ENCODE measurements at regions not wholly inside any gene's neighbourhood (a gene's known extent, or its start where the extent isn't known, plus 50 kb on each side); places are given as distances from the start of the nearest gene placed in this dataset.

- Histone ChIP-seq H3K27me3 (no peaks in the 10 kb centered on the region), H3K27ac (no peak overlapping the region), H3K4me3 (no peak overlapping the region), H3K36me3 (no peaks in the 10 kb centered on the region), H3K9me3 (no peaks in the 10 kb centered on the region), H3K4me1 (no peaks in the 10 kb centered on the region)
- DNase-seq (no peak), ATAC-seq (ENCODE audit: low FRiP score in 2 of 2) (no peak)
- TF ChIP-seq POLR2AphosphoS5 (IDR thresholded peaks at IDR 0.05) (no peak), EP300 (IDR thresholded peaks at IDR 0.05) (no peak), POLR2A (IDR thresholded peaks at IDR 0.05) (no peak)
- TF ChIP-seq, protein P1, sequence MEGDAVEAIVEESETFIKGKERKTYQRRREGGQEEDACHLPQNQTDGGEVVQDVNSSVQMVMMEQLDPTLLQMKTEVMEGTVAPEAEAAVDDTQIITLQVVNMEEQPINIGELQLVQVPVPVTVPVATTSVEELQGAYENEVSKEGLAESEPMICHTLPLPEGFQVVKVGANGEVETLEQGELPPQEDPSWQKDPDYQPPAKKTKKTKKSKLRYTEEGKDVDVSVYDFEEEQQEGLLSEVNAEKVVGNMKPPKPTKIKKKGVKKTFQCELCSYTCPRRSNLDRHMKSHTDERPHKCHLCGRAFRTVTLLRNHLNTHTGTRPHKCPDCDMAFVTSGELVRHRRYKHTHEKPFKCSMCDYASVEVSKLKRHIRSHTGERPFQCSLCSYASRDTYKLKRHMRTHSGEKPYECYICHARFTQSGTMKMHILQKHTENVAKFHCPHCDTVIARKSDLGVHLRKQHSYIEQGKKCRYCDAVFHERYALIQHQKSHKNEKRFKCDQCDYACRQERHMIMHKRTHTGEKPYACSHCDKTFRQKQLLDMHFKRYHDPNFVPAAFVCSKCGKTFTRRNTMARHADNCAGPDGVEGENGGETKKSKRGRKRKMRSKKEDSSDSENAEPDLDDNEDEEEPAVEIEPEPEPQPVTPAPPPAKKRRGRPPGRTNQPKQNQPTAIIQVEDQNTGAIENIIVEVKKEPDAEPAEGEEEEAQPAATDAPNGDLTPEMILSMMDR (IDR thresholded peaks at IDR 0.05): no peak
- 70 to 85% methylated on average over 1 of the region's 1 CpG for WGBS, 2 donors
These were observed 79.3 kb upstream of the RBMS3 start for GRCh38 chr3:29201604-29202003.

- Histone ChIP-seq H3K4me1 (no peaks in the 10 kb centered on the region), H3K27me3 (no peaks in the 10 kb centered on the region), H3K36me3 (no peaks in the 10 kb centered on the region), H3K9me3 (no peaks in the 10 kb centered on the region), H3K4me3 (no peak overlapping the region), H3K27ac (no peak overlapping the region)
- WGBS, 2 donors: 85 to 86% methylated on average over 4 of the region's 4 CpGs
- TF ChIP-seq POLR2AphosphoS5 (IDR thresholded peaks at IDR 0.05) (no peak), POLR2A (IDR thresholded peaks at IDR 0.05) (no peak), EP300 (IDR thresholded peaks at IDR 0.05) (no peak)
- TF ChIP-seq, protein P1 (IDR thresholded peaks at IDR 0.05): no peak
- ATAC-seq (ENCODE audit: low FRiP score in 2 of 2) (no peak), DNase-seq (no peak)
These were observed 78.5 kb upstream of the RBMS3 start for GRCh38 chr3:29202378-29202777.

- WGBS, 2 donors: 82 to 86% methylated on average over 1 of the region's 1 CpG
- Histone ChIP-seq H3K4me3 (no peak overlapping the region), H3K27ac (no peak overlapping the region)
These were observed 77.0 kb upstream of the RBMS3 start for GRCh38 chr3:29203851-29204250.

GRCh38 chr3:29207427-29207826 lies 73.4 kb upstream of the RBMS3 start:
- Histone ChIP-seq H3K4me3 (no peak overlapping the region), H3K9me3 (no peaks in the 10 kb centered on the region), H3K27me3 (no peaks in the 10 kb centered on the region), H3K36me3 (no peaks in the 10 kb centered on the region), H3K27ac (no peak overlapping the region), H3K4me1 (no peaks in the 10 kb centered on the region)
- TF ChIP-seq EP300 (IDR thresholded peaks at IDR 0.05) (no peak), POLR2A (IDR thresholded peaks at IDR 0.05) (no peak), POLR2AphosphoS5 (IDR thresholded peaks at IDR 0.05) (no peak)
- TF ChIP-seq, protein P1 (IDR thresholded peaks at IDR 0.05): no peak
- DNase-seq (no peak), ATAC-seq (ENCODE audit: low FRiP score in 2 of 2) (no peak)
- 48 to 74% methylated on average over 1 of the region's 1 CpG for WGBS, 2 donors

More at GRCh38 chr3:29203851-29204250, 77.0 kb upstream of the RBMS3 start:
- ATAC-seq (ENCODE audit: low FRiP score in 2 of 2): no peak
- no peaks in the 10 kb centered on the region for H3K4me1 ChIP-seq
- no peaks in the 10 kb centered on the region for H3K27me3 ChIP-seq
- no peaks in the 10 kb centered on the region for H3K36me3 ChIP-seq
- TF ChIP-seq EP300 (IDR thresholded peaks at IDR 0.05): no peak
- TF ChIP-seq, protein P1 (IDR thresholded peaks at IDR 0.05): no peak
- no peak for TF ChIP-seq POLR2AphosphoS5 (IDR thresholded peaks at IDR 0.05)
- no peak for TF ChIP-seq POLR2A (IDR thresholded peaks at IDR 0.05)
- no peak for DNase-seq
- no peaks in the 10 kb centered on the region for H3K9me3 ChIP-seq

DNA sequence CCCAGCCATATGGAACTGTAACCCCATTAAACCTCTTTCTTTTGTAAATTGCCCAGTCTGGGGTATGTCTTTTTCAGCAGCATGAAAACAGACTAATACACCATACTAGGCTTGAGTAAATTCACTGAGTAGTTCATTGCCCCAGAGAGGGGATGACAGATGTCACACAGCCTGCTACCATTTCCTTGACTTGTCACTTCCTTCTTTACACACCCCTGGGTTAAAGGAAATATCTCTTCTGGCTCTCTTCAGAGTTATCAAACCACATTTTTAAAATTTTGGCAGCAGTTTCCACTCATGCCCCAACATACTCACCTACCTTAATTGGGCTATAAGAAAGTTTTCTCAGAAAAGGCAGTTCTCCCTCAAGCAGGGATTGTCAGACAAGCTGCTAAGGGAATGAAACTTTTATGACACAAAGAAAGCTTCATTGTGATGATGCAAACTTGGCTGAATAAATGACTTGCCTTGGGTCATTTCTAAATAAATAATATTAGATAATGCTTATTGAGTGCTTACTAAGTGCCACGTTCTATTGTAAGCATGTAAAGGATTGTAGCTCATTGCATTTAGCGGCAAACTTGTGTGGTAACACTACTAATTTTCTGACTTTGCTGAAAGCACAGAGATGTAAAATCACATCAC lies 68.0 kb upstream of the RBMS3 start:
- TF ChIP-seq EP300 (IDR thresholded peaks at IDR 0.05): no peak
- no peak for TF ChIP-seq POLR2AphosphoS5 (IDR thresholded peaks at IDR 0.05)
- no peak for TF ChIP-seq POLR2A (IDR thresholded peaks at IDR 0.05)
- TF ChIP-seq, protein P1 (IDR thresholded peaks at IDR 0.05): no peak
- WGBS, 2 donors: 72 to 82% methylated on average over 2 of the region's 2 CpGs

More for the DNA sequence above, 68.0 kb upstream of the RBMS3 start:
- no peaks in the 10 kb centered on the region for H3K9me3 ChIP-seq
- no peaks in the 10 kb centered on the region for H3K4me1 ChIP-seq
- H3K4me3 ChIP-seq: no peak overlapping the region
- H3K27ac ChIP-seq: no peak overlapping the region
- DNase-seq (no peak), ATAC-seq (ENCODE audit: low FRiP score in 2 of 2) (no peak)
- no peaks in the 10 kb centered on the region for H3K36me3 ChIP-seq
- no peaks in the 10 kb centered on the region for H3K27me3 ChIP-seq

Measured in upper lobe of left lung (tissue), 6 donors.